ENCODE measurements at regions not wholly inside any gene's neighbourhood (a gene's known extent, or its start where the extent isn't known, plus 50 kb on each side); places are given as distances from the start of the nearest gene placed in this dataset.

GRCh38 chr6:144936764-144937163 is 651.6 kb downstream of the UTRN start:
- Histone ChIP-seq H3K27me3 (ENCODE audit: control insufficient read depth in 1 of 2, insufficient read depth in 2 of 2, low read length in 2 of 2) (peaks cover 0 to 3% of the 10 kb centered on the region in 2 experiments), H3K9me3 (ENCODE audit: control insufficient read depth in 1 of 2, insufficient read depth in 1 of 2, low read length in 2 of 2) (peaks cover 0 to 8% of the 10 kb centered on the region in 2 experiments), H3K27ac (ENCODE audit: low read depth in 1 of 2, low read length in 2 of 2) (no peak overlapping the region), H3K36me3 (ENCODE audit: insufficient read depth, low read length) (no peaks in the 10 kb centered on the region), H3K4me1 (ENCODE audit: insufficient read depth, low read length) (no peaks in the 10 kb centered on the region), H3K4me3 (ENCODE audit: low read length) (no peak overlapping the region)
- ChIA-PET CTCF (no interaction called here), POLR2A (no interaction called here)
- no peaks in the 10 kb centered on the region for H3K27me3 Mint-ChIP-seq
- H3K4me1 Mint-ChIP-seq (ENCODE audit: low read depth): no peaks in the 10 kb centered on the region
- H3K4me3 Mint-ChIP-seq: no peak overlapping the region
- DNase-seq: no peak
- intact Hi-C loops (cut with DNase I, micrococcal nuclease): no loop called here
- TF ChIP-seq CTCF (IDR thresholded peaks at IDR 0.05): no peak
- H3K36me3 Mint-ChIP-seq (ENCODE audit: low read depth): no peaks in the 10 kb centered on the region
- no peaks in the 10 kb centered on the region for H3K9me3 Mint-ChIP-seq
- no peak overlapping the region for H3K27ac Mint-ChIP-seq
- no peak for ATAC-seq (ENCODE audit: poor library complexity)

GRCh38 chr6:144939921-144940320 is 654.8 kb downstream of the UTRN start:
- Histone ChIP-seq H3K27me3 (ENCODE audit: control insufficient read depth in 1 of 2, insufficient read depth in 2 of 2, low read length in 2 of 2) (no peaks in the 10 kb centered on the region), H3K4me3 (ENCODE audit: low read length) (no peak overlapping the region), H3K27ac (ENCODE audit: low read depth in 1 of 2, low read length in 2 of 2) (no peak overlapping the region), H3K36me3 (ENCODE audit: insufficient read depth, low read length) (no peaks in the 10 kb centered on the region), H3K4me1 (ENCODE audit: insufficient read depth, low read length) (no peaks in the 10 kb centered on the region), H3K9me3 (ENCODE audit: control insufficient read depth in 1 of 2, insufficient read depth in 1 of 2, low read length in 2 of 2) (no peaks in the 10 kb centered on the region)
- intact Hi-C loops (cut with DNase I, micrococcal nuclease): no loop called here
- Mint-ChIP-seq H3K27ac (no peak overlapping the region), H3K4me1 (ENCODE audit: low read depth) (no peaks in the 10 kb centered on the region), H3K27me3 (no peaks in the 10 kb centered on the region), H3K9me3 (no peaks in the 10 kb centered on the region), H3K36me3 (ENCODE audit: low read depth) (no peaks in the 10 kb centered on the region), H3K4me3 (no peak overlapping the region)
- no peak for DNase-seq
- ChIA-PET POLR2A (no interaction called here), CTCF (no interaction called here)
- no peak for ATAC-seq (ENCODE audit: poor library complexity)
- TF ChIP-seq CTCF (IDR thresholded peaks at IDR 0.05): no peak

- Mint-ChIP-seq H3K4me3 (no peak overlapping the region), H3K4me1 (ENCODE audit: low read depth) (no peaks in the 10 kb centered on the region), H3K9me3 (no peaks in the 10 kb centered on the region), H3K36me3 (ENCODE audit: low read depth) (no peaks in the 10 kb centered on the region), H3K27me3 (peaks cover 5% of the 10 kb centered on the region), H3K27ac (no peak overlapping the region)
- no peak overlapping the region for H3K27ac ChIP-seq (ENCODE audit: low read depth in 1 of 2, low read length in 2 of 2)
- H3K9me3 ChIP-seq (ENCODE audit: control insufficient read depth in 1 of 2, insufficient read depth in 1 of 2, low read length in 2 of 2): no peaks in the 10 kb centered on the region
- H3K36me3 ChIP-seq (ENCODE audit: insufficient read depth, low read length): no peaks in the 10 kb centered on the region
- ATAC-seq (ENCODE audit: poor library complexity) (no peak), DNase-seq (no peak)
- ChIA-PET CTCF (no interaction called here), POLR2A (no interaction called here)
- H3K4me1 ChIP-seq (ENCODE audit: insufficient read depth, low read length): no peaks in the 10 kb centered on the region
- H3K27me3 ChIP-seq (ENCODE audit: control insufficient read depth in 1 of 2, insufficient read depth in 2 of 2, low read length in 2 of 2): no peaks in the 10 kb centered on the region
- TF ChIP-seq CTCF (IDR thresholded peaks at IDR 0.05): no peak
- no peak overlapping the region for H3K4me3 ChIP-seq (ENCODE audit: low read length)
- intact Hi-C loops (cut with DNase I, micrococcal nuclease): no loop called here
These were observed 659.0 kb downstream of the UTRN start for GRCh38 chr6:144944106-144944505.

Data from CD4-positive, alpha-beta T cell (primary cell).